Esophagus squamous epithelium (tissue), 5 donors: ENCODE measurements at regions not wholly inside any gene's neighbourhood (a gene's known extent, or its start where the extent isn't known, plus 50 kb on each side); places are given as distances from the start of the nearest gene placed in this dataset.
A peak's percentile ranks its signal among the peaks of the same experiment; 100 is the strongest.

Source experiments
- DNase-seq: peaks from one replicate; lab custom pipeline; 2025; lab: John Stamatoyannopoulos, UW
- H3K27ac ChIP-seq, 4 donors: fragments of 200-600 bp; sonication (generic); one replicate each; pipeline ENCODE4 v1.5.1; 2016 to 2019; ENCODE audit warnings: mild to moderate bottlenecking in 1 of 4
- H3K27me3 ChIP-seq, 4 donors: fragments of 200-600 bp; sonication (generic); 1 replicate in 3 of 4; 2 replicates in 1 of 4; pipeline versions ENCODE4 v1.5.1 to v1.6.0; 2017 to 2021; ENCODE audit warnings: antibody characterized with exemption in 1 of 4
- H3K36me3 ChIP-seq, 3 donors: fragments of 200-600 bp; sonication (generic); one replicate each; pipeline ENCODE4 v1.5.1; 2016 to 2019
- H3K4me1 ChIP-seq, 3 donors: fragments of 200-600 bp; sonication (generic); one replicate each; pipeline ENCODE4 v1.5.1; 2017 to 2019
- H3K4me3 ChIP-seq, 4 donors: fragments of 200-600 bp; sonication (generic); 1 replicate in 3 of 4; 2 replicates in 1 of 4; pipeline ENCODE4 v1.5.1; 2016 to 2019; ENCODE audit warnings: mild to moderate bottlenecking in 2 of 4, moderate library complexity in 1 of 4
- H3K9me3 ChIP-seq, 3 donors: fragments of 200-600 bp; sonication (generic); one replicate each; pipeline ENCODE4 v1.5.1; 2016 to 2019
- POLR2A ChIP-seq, 4 donors: fragments of 450-650 bp; IDR thresholded peaks; one replicate each; pipeline ENCODE4 v1.6.1; 2017; ENCODE audit warnings: antibody characterized with exemption in 4 of 4, mild to moderate bottlenecking in 4 of 4, moderate library complexity in 3 of 4
- WGBS, 2 donors: methylation state at CpG; one replicate each; pipeline ENCODE4 v1.1.5; 2018; 5-methylcytosine and 5-hydroxymethylcytosine counted together
- intact Hi-C: fragments of 100-400 bp; cut with DNase I; formaldehyde crosslinking; loops from one replicate; pipeline ENCODE4 v1.15.0; 2022
- TF ChIP-seq, protein P1 (sequence below), 6 experiments: fragments of 450-650 bp in 4 of 6; fragments of 200-600 bp in 2 of 6; sonication (generic) in 2 of 6; IDR thresholded peaks; one replicate each; pipeline ENCODE4 v1.5.1; 2016 to 2019; ENCODE audit warnings: antibody characterized with exemption in 6 of 6, mild to moderate bottlenecking in 4 of 6, moderate library complexity in 4 of 6
- donor health status: DM: yes; HTN: yes; CAD: no.

DNA sequence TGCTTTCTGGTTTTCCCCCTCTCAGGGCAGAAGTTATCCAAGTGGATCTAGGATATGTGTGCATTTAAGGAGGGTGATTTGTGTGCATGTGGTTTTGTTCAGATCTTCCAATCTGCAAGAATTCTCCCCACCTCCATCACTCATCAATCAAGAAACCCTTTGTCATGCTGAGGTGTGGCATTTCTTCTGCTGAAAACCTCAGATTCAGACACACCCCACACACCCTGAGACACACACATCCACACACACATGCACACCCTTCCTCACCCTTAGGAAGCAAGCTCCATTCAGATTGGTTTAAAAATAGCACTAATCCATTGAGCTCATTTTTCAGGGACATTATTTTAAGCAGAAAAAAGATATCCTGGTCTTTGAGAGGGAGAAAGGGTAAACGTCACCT lies 106.1 kb upstream of the HSD17B12 start:
- no peak overlapping the region for H3K27ac ChIP-seq
- WGBS, 2 donors: 27 to 32% methylated on average over 1 of the region's 1 CpG
- no peaks in the 10 kb centered on the region for H3K36me3 ChIP-seq
- H3K4me3 ChIP-seq: no peak overlapping the region
- no peak for DNase-seq
- peaks cover 6 to 44% (median 31%) of the 10 kb centered on the region in 3 donors for H3K4me1 ChIP-seq
- H3K9me3 ChIP-seq: no peaks in the 10 kb centered on the region
- TF ChIP-seq, protein P1, sequence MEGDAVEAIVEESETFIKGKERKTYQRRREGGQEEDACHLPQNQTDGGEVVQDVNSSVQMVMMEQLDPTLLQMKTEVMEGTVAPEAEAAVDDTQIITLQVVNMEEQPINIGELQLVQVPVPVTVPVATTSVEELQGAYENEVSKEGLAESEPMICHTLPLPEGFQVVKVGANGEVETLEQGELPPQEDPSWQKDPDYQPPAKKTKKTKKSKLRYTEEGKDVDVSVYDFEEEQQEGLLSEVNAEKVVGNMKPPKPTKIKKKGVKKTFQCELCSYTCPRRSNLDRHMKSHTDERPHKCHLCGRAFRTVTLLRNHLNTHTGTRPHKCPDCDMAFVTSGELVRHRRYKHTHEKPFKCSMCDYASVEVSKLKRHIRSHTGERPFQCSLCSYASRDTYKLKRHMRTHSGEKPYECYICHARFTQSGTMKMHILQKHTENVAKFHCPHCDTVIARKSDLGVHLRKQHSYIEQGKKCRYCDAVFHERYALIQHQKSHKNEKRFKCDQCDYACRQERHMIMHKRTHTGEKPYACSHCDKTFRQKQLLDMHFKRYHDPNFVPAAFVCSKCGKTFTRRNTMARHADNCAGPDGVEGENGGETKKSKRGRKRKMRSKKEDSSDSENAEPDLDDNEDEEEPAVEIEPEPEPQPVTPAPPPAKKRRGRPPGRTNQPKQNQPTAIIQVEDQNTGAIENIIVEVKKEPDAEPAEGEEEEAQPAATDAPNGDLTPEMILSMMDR (IDR thresholded peaks at IDR 0.05): no peak
- no peak for TF ChIP-seq POLR2A (IDR thresholded peaks at IDR 0.05)
- intact Hi-C loops: no loop called here
- H3K27me3 ChIP-seq: peaks cover 7 to 100% (median 42%) of the 10 kb centered on the region in 4 donors

DNA sequence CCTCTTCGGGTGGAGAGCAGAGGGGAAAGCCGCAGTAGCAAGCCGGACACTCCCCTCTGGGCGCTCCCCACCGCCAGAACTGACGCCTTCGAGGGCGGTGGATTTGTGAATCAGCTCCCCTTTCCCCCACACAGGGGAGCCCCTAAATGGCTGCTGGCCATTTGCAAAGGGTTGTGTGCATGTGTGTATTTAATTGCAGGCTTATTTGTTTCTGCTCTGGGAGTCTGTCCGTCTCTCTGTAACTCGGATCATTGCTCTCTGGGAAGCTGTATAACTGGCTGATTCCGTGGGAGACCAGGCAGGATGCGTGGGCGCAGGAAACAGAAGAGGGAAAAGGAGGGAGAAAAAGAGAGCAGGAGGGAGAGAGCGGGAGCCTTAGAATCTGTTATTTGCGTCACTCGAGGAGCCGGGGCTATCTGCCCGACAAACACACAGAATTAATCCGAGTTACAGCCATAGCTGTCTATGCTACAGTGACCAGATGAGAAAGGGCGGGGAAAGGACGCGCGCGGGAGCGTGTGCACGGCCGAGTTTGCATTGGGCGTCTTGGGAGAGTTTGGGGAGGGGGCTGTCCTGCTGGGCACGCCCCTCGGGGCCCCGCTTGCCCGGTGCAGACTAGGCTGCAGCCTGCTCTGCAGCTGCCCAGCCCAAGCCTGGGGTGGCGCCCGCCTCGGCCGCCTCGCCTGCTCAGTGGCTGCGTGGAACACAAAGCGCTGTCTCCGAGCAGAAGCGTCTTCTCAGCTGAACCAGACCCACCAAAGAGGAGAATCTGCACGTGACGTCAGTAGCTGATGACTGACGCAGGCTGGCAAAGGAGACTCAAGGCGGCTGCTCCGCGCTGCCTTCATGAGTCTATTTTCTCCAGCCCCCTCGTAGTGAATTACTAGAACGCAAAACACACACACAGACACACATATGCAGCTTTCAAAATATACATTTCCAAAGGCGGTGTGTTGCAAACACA lies 105.3 kb upstream of the HSD17B12 start:
- Histone ChIP-seq H3K36me3 (no peaks in the 10 kb centered on the region), H3K9me3 (no peaks in the 10 kb centered on the region), H3K4me3 (peak overlapping the region in 2 of 4 donors; percentile 12 to 50), H3K4me1 (peaks cover 10 to 52% (median 36%) of the 10 kb centered on the region in 3 donors), H3K27ac (no peak overlapping the region), H3K27me3 (peaks cover 10 to 100% (median 45%) of the 10 kb centered on the region in 4 donors)
- DNase-seq: no peak
- no peak for TF ChIP-seq POLR2A (IDR thresholded peaks at IDR 0.05)
- TF ChIP-seq, protein P1 (IDR thresholded peaks at IDR 0.05): no peak
- 3% methylated on average over 34 to 37 of the region's 50 CpGs for WGBS, 2 donors
- intact Hi-C loops: no loop called here

DNA sequence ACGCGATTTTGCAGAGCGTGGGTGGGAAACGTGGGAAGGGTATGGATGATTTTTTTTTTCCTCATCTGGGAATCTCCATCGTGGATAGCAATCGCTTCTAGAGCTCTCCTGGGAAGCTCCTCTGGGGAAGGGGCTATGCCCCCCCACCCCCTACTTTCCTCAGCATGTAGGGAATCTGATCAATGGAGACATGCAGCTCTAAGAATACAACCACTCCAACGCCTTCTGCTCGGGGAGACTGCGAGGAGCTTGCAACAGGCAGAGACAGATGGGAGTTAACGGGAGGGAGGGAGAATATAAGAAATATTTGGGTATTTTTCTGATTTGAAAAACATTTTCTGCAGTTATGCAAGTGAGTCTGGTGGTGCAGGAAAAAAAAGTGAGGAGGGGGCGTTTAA lies 104.6 kb upstream of the HSD17B12 start:
- Histone ChIP-seq H3K4me3 (peak overlapping the region in 2 of 4 donors; percentile 12 to 50), H3K36me3 (no peaks in the 10 kb centered on the region), H3K27me3 (peaks cover 12 to 100% (median 50%) of the 10 kb centered on the region in 4 donors), H3K4me1 (peaks cover 16 to 59% (median 38%) of the 10 kb centered on the region in 3 donors), H3K27ac (no peak overlapping the region), H3K9me3 (no peaks in the 10 kb centered on the region)
- no peak for DNase-seq
- WGBS, 2 donors: 3 to 9% methylated on average over 11 of the region's 11 CpGs
- intact Hi-C loops: no loop called here
- TF ChIP-seq, protein P1 (IDR thresholded peaks at IDR 0.05): no peak
- no peak for TF ChIP-seq POLR2A (IDR thresholded peaks at IDR 0.05)

DNA sequence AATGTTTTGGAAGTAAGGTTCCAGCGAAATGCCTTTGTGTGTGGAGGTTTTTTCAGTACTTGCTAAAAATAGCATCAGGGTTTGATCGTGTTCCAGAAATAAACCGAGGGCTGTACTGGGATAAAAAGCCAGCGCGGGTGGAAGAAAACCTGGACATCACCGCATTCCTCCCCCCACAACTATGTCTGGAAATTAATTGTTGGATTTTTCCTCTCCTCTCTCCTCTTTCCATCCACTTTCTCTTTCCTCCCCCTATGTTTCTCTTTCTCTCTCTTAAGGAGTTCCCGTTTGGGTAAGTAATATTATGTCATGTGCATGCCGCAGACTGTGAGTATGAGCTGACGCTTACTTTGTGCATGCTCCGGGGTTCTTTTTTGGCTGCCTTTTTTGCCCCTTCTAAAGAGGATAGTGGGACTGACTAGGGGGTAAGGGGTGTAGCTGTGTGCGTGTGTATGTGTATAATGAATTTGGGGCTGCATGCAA lies 104.2 kb upstream of the HSD17B12 start:
- no peak for TF ChIP-seq POLR2A (IDR thresholded peaks at IDR 0.05)
- TF ChIP-seq, protein P1 (IDR thresholded peaks at IDR 0.05): no peak
- peaks cover 12 to 100% (median 54%) of the 10 kb centered on the region in 4 donors for H3K27me3 ChIP-seq
- WGBS, 2 donors: 4 to 11% methylated on average over 11 of the region's 11 CpGs

More for the DNA sequence above, 104.2 kb upstream of the HSD17B12 start:
- Histone ChIP-seq H3K27ac (no peak overlapping the region), H3K36me3 (no peaks in the 10 kb centered on the region), H3K4me3 (peak overlapping the region in 1 of 4 donors; percentile 29), H3K4me1 (peaks cover 20 to 64% (median 41%) of the 10 kb centered on the region in 3 donors), H3K9me3 (no peaks in the 10 kb centered on the region)
- intact Hi-C loops: no loop called here
- DNase-seq: no peak
